Endothelial cell of umbilical vein (primary cell): ENCODE measurements at regions not wholly inside any gene's neighbourhood (a gene's known extent, or its start where the extent isn't known, plus 50 kb on each side); places are given as distances from the start of the nearest gene placed in this dataset.

Experiments
- BruUV-seq: library from RNA; stranded (reverse); fragments of 400-500 nt; replicated peaks from 2 replicates; lab custom pipeline; 2021; lab: Mats Ljungman, UMichigan
- CTCF ChIA-PET: fragments of 300-600, 350-600 bp; sonication (Branson Sonifier 250); formaldehyde crosslinking; loops from one replicate; lab custom pipeline; 2021; ENCODE audit warnings: antibody characterized with exemption, inconsistent platforms; lab: Charles Lee
- POLR2A ChIA-PET: fragments of 300-600, 350-600 bp; sonication (Branson Sonifier 250); formaldehyde crosslinking; loops from one replicate; lab custom pipeline; 2021; ENCODE audit warnings: antibody characterized with exemption, inconsistent platforms; lab: Charles Lee
- DNase-seq: peaks from one replicate; pipeline ENCODE4 v3.0.0-alpha.2; 2011; ENCODE audit warnings: low read depth, low spot score
- FAIRE-seq: peaks from 2 replicates; lab custom pipeline; 2011; peaks lifted over from hg19 to GRCh38; lab: Jason Lieb, UNC
- H2AFZ ChIP-seq: 2 replicates; pipeline ENCODE4 v1.6.0; 2012; ENCODE audit warnings: low read depth, low read length, control low read depth, inconsistent platforms
- H3K27ac ChIP-seq: 2 replicates; pipeline ENCODE4 v1.5.1; 2011; ENCODE audit warnings: low read depth, mild to moderate bottlenecking, control low read depth, low read length, moderate library complexity; ENCODE audit not compliant: insufficient read depth
- H3K27me3 ChIP-seq, 2 experiments: 2 replicates each; pipeline versions ENCODE4 v1.6.0 to v1.6.1; 2011; ENCODE audit warnings: low read length in 2 of 2, mixed read lengths in 1 of 2; ENCODE audit not compliant: control insufficient read depth in 2 of 2, insufficient read depth in 2 of 2
- H3K36me3 ChIP-seq, 2 experiments: 2 replicates in 1 of 2; 3 replicates in 1 of 2; pipeline ENCODE4 v1.5.1; 2011; ENCODE audit warnings: low read length in 2 of 2, mild to moderate bottlenecking in 1 of 2, moderate library complexity in 1 of 2; ENCODE audit not compliant: control insufficient read depth in 2 of 2, insufficient read depth in 2 of 2; ENCODE audit errors: extremely low read depth in 1 of 2
- H3K4me1 ChIP-seq: 3 replicates; pipeline ENCODE4 v1.5.1; 2011; ENCODE audit warnings: mild to moderate bottlenecking, low read length; ENCODE audit not compliant: control insufficient read depth, insufficient read depth; ENCODE audit errors: extremely low read depth
- H3K4me2 ChIP-seq: 2 replicates; pipeline ENCODE4 v1.6.1; 2011; ENCODE audit warnings: low read length, control low read depth, mixed read lengths; ENCODE audit not compliant: insufficient read depth
- H3K4me3 ChIP-seq, 3 experiments: fragments of 200-600 bp in 1 of 3; sonication (generic), shearing (Covaris generic) in 1 of 3; replicated peaks in 1 of 3; 2 replicates each; pipeline ENCODE4 v1.5.1; 2011 to 2016; ENCODE audit warnings: control low read depth in 3 of 3, low read length in 3 of 3, mild to moderate bottlenecking in 2 of 3, inconsistent platforms in 1 of 3, low read depth in 1 of 3, moderate library complexity in 1 of 3; ENCODE audit not compliant: insufficient read depth in 1 of 3
- H3K79me2 ChIP-seq: 2 replicates; pipeline ENCODE4 v1.6.0; 2012; ENCODE audit warnings: low read length, inconsistent platforms; ENCODE audit not compliant: control insufficient read depth, insufficient read depth
- H3K9ac ChIP-seq: replicated peaks from 2 replicates; pipeline ENCODE3; 2011; ENCODE audit warnings: low read length, control low read depth; ENCODE audit not compliant: insufficient read depth; ENCODE audit errors: extremely low read depth
- H3K9me1 ChIP-seq: replicated peaks from 3 replicates; pipeline ENCODE4 v1.6.0; 2011; ENCODE audit warnings: mild to moderate bottlenecking, low read length; ENCODE audit not compliant: control insufficient read depth, insufficient read depth; ENCODE audit errors: extremely low read depth
- H3K9me3 ChIP-seq: replicated peaks from 2 replicates; pipeline ENCODE4 v1.5.1; 2012; ENCODE audit warnings: low read length, inconsistent platforms; ENCODE audit not compliant: control insufficient read depth, insufficient read depth
- H4K20me1 ChIP-seq: replicated peaks from 2 replicates; pipeline ENCODE3; 2011; ENCODE audit warnings: mild to moderate bottlenecking, low read length; ENCODE audit not compliant: control insufficient read depth, insufficient read depth; ENCODE audit errors: extremely low read depth
- EZH2 ChIP-seq: IDR thresholded peaks from 2 replicates; pipeline ENCODE4 v1.6.1; 2012; ENCODE audit warnings: borderline replicate concordance, low read depth, mild to moderate bottlenecking, moderate library complexity, low read length, inconsistent platforms; ENCODE audit not compliant: severe bottlenecking
- FOS ChIP-seq: IDR thresholded peaks from 2 replicates; pipeline ENCODE4 v1.6.1; 2011; ENCODE audit warnings: mild to moderate bottlenecking, low read length, moderate library complexity, borderline replicate concordance; ENCODE audit not compliant: insufficient read depth
- GATA2 ChIP-seq: IDR thresholded peaks from 2 replicates; pipeline ENCODE4 v1.7.0; 2011; ENCODE audit warnings: low read depth, mild to moderate bottlenecking, moderate library complexity, mixed read lengths, low read length; ENCODE audit not compliant: insufficient read length, insufficient read depth
- JUN ChIP-seq: IDR thresholded peaks from 2 replicates; pipeline ENCODE4 v1.6.1; 2011; ENCODE audit warnings: borderline replicate concordance, low read depth; ENCODE audit not compliant: insufficient read length, insufficient read depth
- MYC ChIP-seq: IDR thresholded peaks from one replicate; pipeline ENCODE4 v1.6.1; 2011; ENCODE audit warnings: mild to moderate bottlenecking, low read depth, low read length
- POLR2A ChIP-seq: IDR thresholded peaks from 2 replicates; pipeline ENCODE4 v1.6.1; 2012; ENCODE audit warnings: low read depth, mild to moderate bottlenecking, control low read depth, low read length
- POLR2AphosphoS5 ChIP-seq: IDR thresholded peaks from 2 replicates; pipeline ENCODE4 v1.6.1; 2012; ENCODE audit warnings: low read depth, mild to moderate bottlenecking, control low read depth, low read length, moderate library complexity; ENCODE audit not compliant: insufficient read depth
- dilution Hi-C: fragments of 300-500 bp; cut with MboI; formaldehyde crosslinking; loops from one replicate; pipeline ENCODE4 v1.15.0; 2019; ENCODE audit warnings: low sequenced_read_pairs; ENCODE audit not compliant: extremely low pct_ligation_motif_present
- intact Hi-C: fragments of 100-400 bp; cut with micrococcal nuclease; formaldehyde crosslinking; loops from one replicate; pipeline ENCODE4 v1.10.0; 2022
- TF ChIP-seq, protein P1 (sequence below): IDR thresholded peaks from 2 replicates; pipeline ENCODE4 v1.6.1; 2011; ENCODE audit not compliant: insufficient read depth, insufficient read length
- TF ChIP-seq, protein P2 (sequence below), 2 donors: IDR thresholded peaks; 1 replicate in 1 of 2; 2 replicates in 1 of 2; pipeline ENCODE4 v1.5.1; 2011; ENCODE audit warnings: low read length in 2 of 2, mild to moderate bottlenecking in 2 of 2, moderate library complexity in 2 of 2, control low read depth in 1 of 2, inconsistent platforms in 1 of 2, low read depth in 1 of 2; ENCODE audit not compliant: insufficient read depth in 1 of 2; ENCODE audit errors: extremely low read depth in 1 of 2

DNA sequence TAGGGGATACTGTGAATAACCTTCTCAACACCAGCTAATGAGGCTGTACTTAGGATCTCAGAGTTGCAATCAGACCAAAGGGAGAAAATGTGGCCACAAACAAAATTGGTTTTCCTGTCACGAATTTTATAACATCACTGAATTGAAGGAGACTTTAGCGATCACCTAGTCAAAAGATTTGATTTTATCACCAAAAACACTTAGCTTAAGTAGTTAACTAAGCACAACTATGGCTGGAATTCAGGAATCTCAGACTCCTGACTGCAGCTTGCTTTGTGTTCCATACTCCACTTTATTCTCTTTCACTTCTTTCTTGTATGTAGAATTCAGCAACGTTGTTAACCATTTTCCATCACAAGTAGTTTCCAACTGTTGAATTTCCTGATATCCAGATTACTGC lies 152.0 kb downstream of the SLC16A9 start:
- Histone ChIP-seq H3K36me3 (no peaks in the 10 kb centered on the region), H3K9ac (no peak overlapping the region), H3K4me3 (no peak overlapping the region), H3K27me3 (no peaks in the 10 kb centered on the region), H3K4me1 (no peaks in the 10 kb centered on the region), H3K9me3 (no peaks in the 10 kb centered on the region), H4K20me1 (no peaks in the 10 kb centered on the region), H3K27ac (no peak overlapping the region), H3K79me2 (no peaks in the 10 kb centered on the region), H3K4me2 (no peak overlapping the region), H2AFZ (no peak overlapping the region), H3K9me1 (no peaks in the 10 kb centered on the region)
- POLR2A ChIA-PET, result no interaction called here
- BruUV-seq, result no TSS peak
- intact Hi-C loops, result no loop called here
- dilution Hi-C loops, result no loop called here
- CTCF ChIA-PET, result no interaction called here
- FAIRE-seq (no peak), DNase-seq (no peak)
- TF ChIP-seq, protein P1, sequence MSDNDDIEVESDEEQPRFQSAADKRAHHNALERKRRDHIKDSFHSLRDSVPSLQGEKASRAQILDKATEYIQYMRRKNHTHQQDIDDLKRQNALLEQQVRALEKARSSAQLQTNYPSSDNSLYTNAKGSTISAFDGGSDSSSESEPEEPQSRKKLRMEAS, result no peak
- TF ChIP-seq MYC (no peak), POLR2A (no peak), JUN (no peak), POLR2AphosphoS5 (no peak), FOS (no peak), EZH2 (no peak), GATA2 (no peak)
- TF ChIP-seq, protein P2, sequence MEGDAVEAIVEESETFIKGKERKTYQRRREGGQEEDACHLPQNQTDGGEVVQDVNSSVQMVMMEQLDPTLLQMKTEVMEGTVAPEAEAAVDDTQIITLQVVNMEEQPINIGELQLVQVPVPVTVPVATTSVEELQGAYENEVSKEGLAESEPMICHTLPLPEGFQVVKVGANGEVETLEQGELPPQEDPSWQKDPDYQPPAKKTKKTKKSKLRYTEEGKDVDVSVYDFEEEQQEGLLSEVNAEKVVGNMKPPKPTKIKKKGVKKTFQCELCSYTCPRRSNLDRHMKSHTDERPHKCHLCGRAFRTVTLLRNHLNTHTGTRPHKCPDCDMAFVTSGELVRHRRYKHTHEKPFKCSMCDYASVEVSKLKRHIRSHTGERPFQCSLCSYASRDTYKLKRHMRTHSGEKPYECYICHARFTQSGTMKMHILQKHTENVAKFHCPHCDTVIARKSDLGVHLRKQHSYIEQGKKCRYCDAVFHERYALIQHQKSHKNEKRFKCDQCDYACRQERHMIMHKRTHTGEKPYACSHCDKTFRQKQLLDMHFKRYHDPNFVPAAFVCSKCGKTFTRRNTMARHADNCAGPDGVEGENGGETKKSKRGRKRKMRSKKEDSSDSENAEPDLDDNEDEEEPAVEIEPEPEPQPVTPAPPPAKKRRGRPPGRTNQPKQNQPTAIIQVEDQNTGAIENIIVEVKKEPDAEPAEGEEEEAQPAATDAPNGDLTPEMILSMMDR (IDR thresholded peaks at IDR 0.05; ENCODE audit: extremely low read depth in 1 of 2, insufficient read depth in 1 of 2, low read depth in 1 of 2, low read length in 2 of 2), result no peak
